Neutrophil (primary cell): ENCODE measurements at regions not wholly inside any gene's neighbourhood (a gene's known extent, or its start where the extent isn't known, plus 50 kb on each side); places are given as distances from the start of the nearest gene placed in this dataset.

Experiments used
- H3K27ac ChIP-seq: fragments of 200-600 bp; sonication (generic); 2 replicates; pipeline ENCODE4 v1.5.1; 2016; ENCODE audit warnings: mild to moderate bottlenecking, moderate library complexity
- H3K27me3 ChIP-seq: fragments of 200-600 bp; sonication (generic); 2 replicates; pipeline ENCODE4 v1.6.0; 2016; ENCODE audit warnings: mild to moderate bottlenecking
- H3K36me3 ChIP-seq: fragments of 200-600 bp; sonication (generic); 2 replicates; pipeline ENCODE4 v1.5.1; 2017
- H3K4me1 ChIP-seq, 2 experiments: fragments of 200-600 bp in 1 of 2; sonication (generic) in 1 of 2; 1 replicate in 1 of 2; 2 replicates in 1 of 2; pipeline versions ENCODE4 v1.5.1 to v1.6.1; 2013 to 2016; ENCODE audit warnings: low read depth in 1 of 2, low read length in 1 of 2, mild to moderate bottlenecking in 1 of 2, moderate library complexity in 1 of 2; ENCODE audit not compliant: control insufficient read depth in 1 of 2, insufficient read depth in 1 of 2
- H3K4me3 ChIP-seq, 2 experiments: fragments of 200-600 bp in 1 of 2; sonication (generic) in 1 of 2; 1 replicate in 1 of 2; 2 replicates in 1 of 2; pipeline ENCODE4 v1.5.1; 2013 to 2016; ENCODE audit warnings: low read depth in 1 of 2, low read length in 1 of 2, mild to moderate bottlenecking in 1 of 2, moderate library complexity in 1 of 2
- H3K9me3 ChIP-seq: fragments of 200-600 bp; sonication (generic); 2 replicates; pipeline ENCODE4 v1.5.1; 2016
- TF ChIP-seq, protein P1 (sequence below): fragments of 200-600 bp; sonication (generic); IDR thresholded peaks from 2 replicates; pipeline ENCODE4 v1.5.1; 2016; ENCODE audit warnings: antibody characterized with exemption

DNA sequence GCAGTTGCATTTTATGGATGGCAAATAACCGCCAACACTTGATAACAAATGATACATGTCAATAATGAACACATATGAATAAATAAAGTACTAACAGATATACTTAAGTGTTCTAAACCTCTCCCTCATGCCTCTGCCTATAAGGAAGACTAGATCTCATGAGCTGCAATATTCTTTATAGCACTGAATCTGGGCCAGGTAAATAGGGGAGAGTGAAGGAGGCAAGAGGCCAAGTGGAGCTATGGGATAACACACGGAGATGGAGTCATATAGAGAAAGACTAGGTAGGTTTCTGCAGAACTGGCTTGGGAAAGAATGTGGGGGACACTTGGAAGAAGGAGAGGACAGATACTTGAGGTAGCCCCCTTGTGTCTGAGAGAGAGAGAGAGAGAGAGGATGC, 354.2 kb upstream of the CFAP20DC start:
- Histone ChIP-seq H3K9me3 (no peaks in the 10 kb centered on the region), H3K36me3 (no peaks in the 10 kb centered on the region), H3K27ac (no peak overlapping the region), H3K27me3 (peaks cover 7% of the 10 kb centered on the region), H3K4me3 (no peak overlapping the region), H3K4me1 (no peaks in the 10 kb centered on the region)
- TF ChIP-seq, protein P1, sequence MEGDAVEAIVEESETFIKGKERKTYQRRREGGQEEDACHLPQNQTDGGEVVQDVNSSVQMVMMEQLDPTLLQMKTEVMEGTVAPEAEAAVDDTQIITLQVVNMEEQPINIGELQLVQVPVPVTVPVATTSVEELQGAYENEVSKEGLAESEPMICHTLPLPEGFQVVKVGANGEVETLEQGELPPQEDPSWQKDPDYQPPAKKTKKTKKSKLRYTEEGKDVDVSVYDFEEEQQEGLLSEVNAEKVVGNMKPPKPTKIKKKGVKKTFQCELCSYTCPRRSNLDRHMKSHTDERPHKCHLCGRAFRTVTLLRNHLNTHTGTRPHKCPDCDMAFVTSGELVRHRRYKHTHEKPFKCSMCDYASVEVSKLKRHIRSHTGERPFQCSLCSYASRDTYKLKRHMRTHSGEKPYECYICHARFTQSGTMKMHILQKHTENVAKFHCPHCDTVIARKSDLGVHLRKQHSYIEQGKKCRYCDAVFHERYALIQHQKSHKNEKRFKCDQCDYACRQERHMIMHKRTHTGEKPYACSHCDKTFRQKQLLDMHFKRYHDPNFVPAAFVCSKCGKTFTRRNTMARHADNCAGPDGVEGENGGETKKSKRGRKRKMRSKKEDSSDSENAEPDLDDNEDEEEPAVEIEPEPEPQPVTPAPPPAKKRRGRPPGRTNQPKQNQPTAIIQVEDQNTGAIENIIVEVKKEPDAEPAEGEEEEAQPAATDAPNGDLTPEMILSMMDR = no peak

DNA sequence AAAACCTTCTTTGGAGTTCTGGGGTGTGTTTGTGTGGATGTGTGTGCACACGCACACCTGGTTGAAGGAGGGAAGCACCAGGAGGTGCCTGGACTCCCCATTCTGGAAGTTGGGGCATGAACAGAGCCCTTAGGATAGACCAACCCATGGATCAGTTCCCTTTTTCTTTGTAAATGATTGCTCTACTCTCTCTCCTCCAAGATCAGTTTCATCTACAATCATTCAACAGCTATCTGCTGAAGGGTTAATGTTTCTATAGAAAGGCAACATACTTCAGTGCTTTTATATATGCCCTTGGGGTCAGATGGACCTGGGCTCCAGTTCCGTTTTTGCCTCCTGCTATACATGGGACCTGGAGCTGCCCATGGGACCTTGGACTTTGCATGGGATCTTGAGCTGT, 352.1 kb upstream of the CFAP20DC start:
- Histone ChIP-seq H3K36me3 (no peaks in the 10 kb centered on the region), H3K27ac (no peak overlapping the region), H3K4me1 (no peaks in the 10 kb centered on the region), H3K9me3 (no peaks in the 10 kb centered on the region), H3K4me3 (no peak overlapping the region), H3K27me3 (peaks cover 7% of the 10 kb centered on the region)
- TF ChIP-seq, protein P1 = no peak

DNA sequence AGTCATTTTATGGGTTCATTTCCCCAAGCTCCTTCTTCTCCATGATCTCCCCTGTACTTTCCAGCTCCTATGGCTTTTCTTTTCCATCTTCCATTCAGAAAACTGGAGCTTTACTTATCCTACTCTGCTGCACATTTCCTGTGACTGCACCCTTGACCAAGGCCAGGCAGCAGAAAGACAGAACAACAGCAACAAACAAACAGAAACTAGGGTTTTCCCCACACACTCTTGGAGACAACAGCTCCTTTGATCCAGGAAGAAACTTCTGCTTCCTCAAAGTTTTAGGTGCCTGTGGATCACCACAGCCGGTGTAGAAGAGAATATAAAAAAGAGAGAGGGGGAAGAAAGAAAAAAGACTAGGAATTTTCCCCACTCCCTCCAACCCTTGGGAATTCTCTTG, 342.3 kb upstream of the CFAP20DC start:
- Histone ChIP-seq H3K4me3 (no peak overlapping the region), H3K27me3 (no peaks in the 10 kb centered on the region), H3K36me3 (no peaks in the 10 kb centered on the region), H3K27ac (no peak overlapping the region), H3K4me1 (no peaks in the 10 kb centered on the region), H3K9me3 (no peaks in the 10 kb centered on the region)
- TF ChIP-seq, protein P1 = no peak

DNA sequence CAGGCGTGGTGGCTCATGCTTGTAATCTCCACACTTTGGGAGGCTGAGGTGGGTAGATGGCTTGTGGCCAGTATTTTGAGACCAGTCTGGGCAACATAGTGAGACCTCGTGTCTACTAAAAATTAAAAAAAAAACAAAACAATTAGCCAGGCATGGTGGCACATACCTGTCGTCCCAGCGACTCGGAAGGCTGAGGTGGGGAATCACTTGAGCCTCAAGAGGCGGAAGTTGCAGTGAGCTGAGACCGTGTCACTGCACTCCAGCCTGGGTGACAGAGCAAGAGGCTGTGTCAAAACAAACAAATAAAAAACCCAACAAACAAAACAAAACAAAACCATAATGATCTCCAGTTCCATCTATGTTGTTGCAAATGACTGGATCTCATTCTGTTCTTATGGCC, 341.3 kb upstream of the CFAP20DC start:
- TF ChIP-seq, protein P1 = no peak
- H3K4me1 ChIP-seq = no peaks in the 10 kb centered on the region
- H3K4me3 ChIP-seq = no peak overlapping the region
- no peak overlapping the region for H3K27ac ChIP-seq
- H3K36me3 ChIP-seq = no peaks in the 10 kb centered on the region
- no peaks in the 10 kb centered on the region for H3K27me3 ChIP-seq
- H3K9me3 ChIP-seq = no peaks in the 10 kb centered on the region

DNA sequence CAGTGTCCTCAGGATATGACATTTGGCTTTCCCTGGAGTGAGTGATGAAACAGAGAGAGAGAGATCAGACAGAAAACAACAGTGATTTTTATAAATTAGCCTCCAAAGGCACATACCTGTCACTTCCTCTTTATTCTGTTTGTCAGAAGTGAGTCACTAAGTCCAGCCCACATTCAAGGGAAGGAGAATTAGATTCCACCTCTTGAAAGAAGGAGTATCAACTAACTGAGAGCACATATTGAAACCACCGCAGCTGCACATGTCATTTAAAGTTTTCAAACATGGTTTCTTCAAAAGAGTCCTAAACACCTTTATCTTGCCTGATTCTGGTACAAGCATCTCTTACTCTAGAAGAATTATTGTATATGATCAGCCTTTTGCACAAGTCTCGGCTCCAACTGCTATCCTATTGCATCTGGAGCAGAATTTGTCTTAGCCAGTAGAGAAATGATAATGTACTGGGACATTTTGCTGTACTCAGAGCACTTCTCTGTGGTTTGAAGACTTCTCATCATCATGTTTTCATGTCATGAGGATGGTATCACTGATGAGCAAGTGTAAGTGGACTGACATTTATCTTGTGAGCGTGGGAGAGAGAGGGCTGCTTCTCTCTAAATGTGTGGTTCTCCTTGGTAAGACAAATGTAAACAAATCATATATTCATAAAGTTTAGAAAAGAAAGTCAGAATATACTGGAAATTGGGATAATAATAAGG, 338.9 kb upstream of the CFAP20DC start:
- Histone ChIP-seq H3K27me3 (no peaks in the 10 kb centered on the region), H3K36me3 (no peaks in the 10 kb centered on the region), H3K4me1 (no peaks in the 10 kb centered on the region), H3K4me3 (no peak overlapping the region), H3K9me3 (no peaks in the 10 kb centered on the region), H3K27ac (no peak overlapping the region)
- TF ChIP-seq, protein P1 = no peak
